SU-DHL-6 (cell line): ENCODE measurements at regions not wholly inside any gene's neighbourhood (a gene's known extent, or its start where the extent isn't known, plus 50 kb on each side); places are given as distances from the start of the nearest gene placed in this dataset.

Experiments
- H2AFZ ChIP-seq: fragments of 200-600 bp; sonication (generic); 2 replicates; pipeline ENCODE4 v1.6.1; 2014; ENCODE audit warnings: low read depth, mild to moderate bottlenecking, moderate library complexity, mixed read lengths, antibody characterized with exemption, low read length; ENCODE audit not compliant: severe bottlenecking
- H3F3A ChIP-seq: fragments of 200-600 bp; shearing (Covaris generic); 2 replicates; pipeline ENCODE4 v1.6.0; 2016; ENCODE audit warnings: antibody characterized with exemption, mild to moderate bottlenecking; ENCODE audit not compliant: insufficient read depth
- H3K27ac ChIP-seq: fragments of 200-600 bp; sonication (generic); 2 replicates; pipeline ENCODE4 v1.5.1; 2016; ENCODE audit warnings: low read depth, mild to moderate bottlenecking, low read length, moderate library complexity, mixed read lengths
- H3K27me3 ChIP-seq: fragments of 200-600 bp; sonication (generic), shearing (Covaris generic); 2 replicates; pipeline ENCODE4 v1.6.0; 2014; ENCODE audit warnings: mild to moderate bottlenecking, low read length
- H3K36me3 ChIP-seq: fragments of 200-600 bp; sonication (generic); 2 replicates; pipeline ENCODE4 v1.6.1; 2014; ENCODE audit warnings: mild to moderate bottlenecking, low read length, mixed read lengths
- H3K4me2 ChIP-seq: fragments of 300-600, 200-600 bp; shearing (Covaris generic), sonication (generic); 2 replicates; pipeline ENCODE4 v1.6.0; 2014; ENCODE audit warnings: low read length, low read depth, mild to moderate bottlenecking; ENCODE audit not compliant: poor library complexity, severe bottlenecking
- H3K4me3 ChIP-seq: fragments of 200-600 bp; sonication (generic); 2 replicates; pipeline ENCODE4 v1.5.1; 2014; ENCODE audit warnings: antibody characterized with exemption, low read length, mild to moderate bottlenecking, mixed read lengths; ENCODE audit not compliant: insufficient read depth, poor library complexity, severe bottlenecking
- H3K79me2 ChIP-seq: fragments of 200-600 bp; sonication (generic); 2 replicates; pipeline ENCODE4 v1.6.1; 2014; ENCODE audit warnings: mild to moderate bottlenecking, low read length, moderate library complexity; ENCODE audit not compliant: insufficient read depth
- H3K9ac ChIP-seq: fragments of 200-600 bp; sonication (generic); 2 replicates; pipeline ENCODE4 v1.7.0; 2014; ENCODE audit warnings: mild to moderate bottlenecking, low read length
- H3K9me2 ChIP-seq: fragments of 200-600 bp; sonication (generic); replicated peaks from 2 replicates; pipeline ENCODE4 v1.6.1; 2014; ENCODE audit warnings: low read length; ENCODE audit not compliant: insufficient read depth
- H3K9me3 ChIP-seq: fragments of 200-600 bp; sonication (generic); 2 replicates; pipeline ENCODE4 v1.6.1; 2014; ENCODE audit warnings: low read length, mixed read lengths; ENCODE audit not compliant: insufficient read depth
- H4K20me1 ChIP-seq: fragments of 200-600 bp; sonication (generic); 2 replicates; pipeline ENCODE4 v1.6.1; 2014; ENCODE audit warnings: low read depth, mild to moderate bottlenecking, antibody characterized with exemption, low read length, moderate library complexity, mixed read lengths
- EZH2phosphoT487 ChIP-seq: fragments of 200-600 bp; sonication (generic), shearing (Covaris generic); conservative IDR thresholded peaks from 2 replicates; pipeline ENCODE4 v1.6.1; 2018; ENCODE audit warnings: mild to moderate bottlenecking, antibody characterized with exemption, low read length, moderate library complexity, mixed read lengths
- TF ChIP-seq, protein P1 (sequence below): fragments of 200-600 bp; sonication (generic); IDR thresholded peaks from one replicate; pipeline ENCODE4 v1.5.1; 2017; ENCODE audit warnings: antibody characterized with exemption, mild to moderate bottlenecking, low read length, moderate library complexity; ENCODE audit not compliant: insufficient read depth, poor library complexity, severe bottlenecking

DNA sequence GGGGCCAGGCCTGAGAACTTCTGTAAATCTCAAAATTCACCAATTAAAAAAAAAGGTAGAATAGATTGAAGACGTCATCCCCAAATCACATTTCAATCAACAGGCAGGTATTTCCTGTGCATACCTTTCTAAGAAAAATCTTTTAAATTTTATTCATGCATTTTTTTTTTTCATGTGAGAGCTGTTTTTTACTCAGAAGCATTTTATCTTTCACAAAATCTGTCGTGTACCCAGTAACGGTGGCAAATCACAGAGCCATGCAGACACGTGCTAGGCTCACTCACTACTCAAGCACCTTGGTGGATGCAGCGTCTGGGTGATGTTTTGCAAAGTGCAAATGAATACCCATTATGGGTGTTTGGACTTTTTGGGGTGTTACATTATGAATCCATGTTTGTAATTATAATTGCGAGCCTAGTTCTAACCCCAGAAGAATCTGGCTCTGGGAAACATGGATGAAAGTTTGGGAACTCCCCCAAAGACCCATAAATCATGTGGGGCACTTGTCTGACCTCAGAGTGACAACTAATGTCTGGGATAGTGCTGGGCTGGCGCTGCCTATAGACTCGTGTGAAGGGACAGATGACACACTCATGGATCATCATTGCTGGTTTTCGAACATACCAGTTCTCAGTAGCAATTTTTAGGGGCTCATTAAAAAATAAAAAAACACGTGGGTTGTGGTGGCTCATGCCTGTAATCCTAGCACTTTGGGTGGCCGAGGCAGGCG is 335.2 kb downstream of the LPIN1 start:
- Histone ChIP-seq H3K4me3 (no peak overlapping the region), H3F3A (no peaks in the 10 kb centered on the region), H3K9ac (no peak overlapping the region), H3K9me2 (no peaks in the 10 kb centered on the region), H3K4me2 (no peak overlapping the region), H3K79me2 (no peaks in the 10 kb centered on the region), H3K9me3 (no peaks in the 10 kb centered on the region), H3K36me3 (no peaks in the 10 kb centered on the region), H4K20me1 (no peaks in the 10 kb centered on the region), H2AFZ (no peak overlapping the region), H3K27me3 (no peaks in the 10 kb centered on the region), H3K27ac (no peak overlapping the region)
- TF ChIP-seq, protein P1, sequence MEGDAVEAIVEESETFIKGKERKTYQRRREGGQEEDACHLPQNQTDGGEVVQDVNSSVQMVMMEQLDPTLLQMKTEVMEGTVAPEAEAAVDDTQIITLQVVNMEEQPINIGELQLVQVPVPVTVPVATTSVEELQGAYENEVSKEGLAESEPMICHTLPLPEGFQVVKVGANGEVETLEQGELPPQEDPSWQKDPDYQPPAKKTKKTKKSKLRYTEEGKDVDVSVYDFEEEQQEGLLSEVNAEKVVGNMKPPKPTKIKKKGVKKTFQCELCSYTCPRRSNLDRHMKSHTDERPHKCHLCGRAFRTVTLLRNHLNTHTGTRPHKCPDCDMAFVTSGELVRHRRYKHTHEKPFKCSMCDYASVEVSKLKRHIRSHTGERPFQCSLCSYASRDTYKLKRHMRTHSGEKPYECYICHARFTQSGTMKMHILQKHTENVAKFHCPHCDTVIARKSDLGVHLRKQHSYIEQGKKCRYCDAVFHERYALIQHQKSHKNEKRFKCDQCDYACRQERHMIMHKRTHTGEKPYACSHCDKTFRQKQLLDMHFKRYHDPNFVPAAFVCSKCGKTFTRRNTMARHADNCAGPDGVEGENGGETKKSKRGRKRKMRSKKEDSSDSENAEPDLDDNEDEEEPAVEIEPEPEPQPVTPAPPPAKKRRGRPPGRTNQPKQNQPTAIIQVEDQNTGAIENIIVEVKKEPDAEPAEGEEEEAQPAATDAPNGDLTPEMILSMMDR = no peak
- no peak for TF ChIP-seq EZH2phosphoT487

DNA sequence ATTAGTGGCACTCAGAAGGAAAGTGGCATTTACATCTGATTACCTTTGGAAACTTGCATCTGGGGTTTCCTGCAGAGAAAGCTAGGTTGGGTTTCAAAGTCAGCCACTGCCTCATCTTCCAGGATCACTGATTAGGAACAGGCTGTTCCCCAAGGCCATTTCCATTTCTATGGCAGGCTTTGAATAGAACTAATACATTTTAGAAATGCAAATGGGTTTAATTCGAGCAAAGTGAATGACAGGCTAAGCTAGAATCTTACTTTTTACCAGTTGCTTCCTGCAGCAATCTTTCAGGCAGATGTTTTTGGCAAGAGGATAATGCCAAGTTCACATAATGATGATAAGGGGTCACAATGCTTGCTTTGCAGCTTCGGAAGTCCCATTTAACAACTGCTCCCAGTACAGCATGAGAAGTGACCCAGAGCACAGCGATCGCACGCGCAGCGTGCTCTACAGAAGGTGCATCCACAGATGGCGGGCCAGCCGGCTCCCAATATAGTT is 336.7 kb downstream of the LPIN1 start:
- Histone ChIP-seq H2AFZ (no peak overlapping the region), H3K4me2 (no peak overlapping the region), H3K79me2 (no peaks in the 10 kb centered on the region), H3K4me3 (no peak overlapping the region), H3K36me3 (no peaks in the 10 kb centered on the region), H3K27ac (no peak overlapping the region), H3K9ac (no peak overlapping the region), H4K20me1 (no peaks in the 10 kb centered on the region), H3F3A (peaks cover 4% of the 10 kb centered on the region; the same call in 1 of the 2 replicates), H3K9me2 (no peaks in the 10 kb centered on the region), H3K27me3 (no peaks in the 10 kb centered on the region), H3K9me3 (no peaks in the 10 kb centered on the region)
- TF ChIP-seq EZH2phosphoT487 = no peak
- TF ChIP-seq, protein P1 = no peak

DNA sequence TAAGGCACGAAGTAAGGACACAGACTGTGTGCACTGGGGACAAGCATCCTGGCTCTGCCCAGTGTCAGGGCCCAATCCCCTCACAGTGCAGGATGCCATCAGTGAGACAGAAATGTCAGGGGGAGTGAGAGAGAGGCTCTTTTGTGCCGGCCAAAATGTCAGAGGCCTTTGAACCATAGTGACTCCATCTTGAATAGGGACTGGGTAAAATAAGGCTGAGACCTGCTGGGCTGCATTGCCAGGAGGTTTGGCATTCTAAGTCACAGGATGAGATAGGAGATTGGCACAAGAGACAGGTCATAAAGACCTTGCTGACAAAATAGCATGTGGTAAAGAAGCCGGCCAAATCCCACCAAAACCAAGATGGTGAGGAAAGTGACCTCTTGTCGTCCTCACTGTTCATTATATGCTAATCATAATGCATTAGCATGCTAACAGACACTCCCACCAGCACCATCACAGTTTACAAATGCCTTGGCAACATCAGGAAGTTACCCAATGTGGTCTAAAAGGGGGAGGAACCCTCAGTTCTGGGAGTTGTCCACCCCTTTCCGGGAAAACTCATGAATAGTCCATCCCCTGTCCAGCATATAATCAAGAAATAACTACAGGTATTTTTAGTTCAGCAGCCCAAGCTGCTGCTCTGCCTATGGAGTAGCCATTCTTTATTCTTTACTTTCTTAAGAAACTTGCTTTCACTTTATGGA is 337.4 kb downstream of the LPIN1 start:
- Histone ChIP-seq H3K36me3 (no peaks in the 10 kb centered on the region), H3K9ac (no peak overlapping the region), H4K20me1 (no peaks in the 10 kb centered on the region), H2AFZ (no peak overlapping the region), H3K27ac (no peak overlapping the region), H3F3A (peaks cover 4% of the 10 kb centered on the region; the same call in 1 of the 2 replicates), H3K9me2 (no peaks in the 10 kb centered on the region), H3K9me3 (no peaks in the 10 kb centered on the region), H3K79me2 (no peaks in the 10 kb centered on the region), H3K27me3 (no peaks in the 10 kb centered on the region), H3K4me3 (no peak overlapping the region), H3K4me2 (no peak overlapping the region)
- no peak for TF ChIP-seq EZH2phosphoT487
- TF ChIP-seq, protein P1 = no peak
